OCI-LY7 (cell line): ENCODE measurements at regions not wholly inside any gene's neighbourhood (a gene's known extent, or its start where the extent isn't known, plus 50 kb on each side); places are given as distances from the start of the nearest gene placed in this dataset.

ENCODE experiments used
- EZH2phosphoT487 ChIP-seq: fragments of 200-600 bp; sonication (generic); IDR thresholded peaks from 2 replicates; pipeline ENCODE4 v1.6.1; 2018; ENCODE audit warnings: low read depth, borderline replicate concordance, mild to moderate bottlenecking, mixed run types, antibody characterized with exemption, low read length, moderate library complexity, mixed read lengths
- TF ChIP-seq, protein P1 (sequence below): fragments of 200-600 bp; sonication (generic); conservative IDR thresholded peaks from 2 replicates; pipeline ENCODE4 v1.5.1; 2014; ENCODE audit warnings: mild to moderate bottlenecking, antibody characterized with exemption, low read length, moderate library complexity, mixed read lengths

DNA sequence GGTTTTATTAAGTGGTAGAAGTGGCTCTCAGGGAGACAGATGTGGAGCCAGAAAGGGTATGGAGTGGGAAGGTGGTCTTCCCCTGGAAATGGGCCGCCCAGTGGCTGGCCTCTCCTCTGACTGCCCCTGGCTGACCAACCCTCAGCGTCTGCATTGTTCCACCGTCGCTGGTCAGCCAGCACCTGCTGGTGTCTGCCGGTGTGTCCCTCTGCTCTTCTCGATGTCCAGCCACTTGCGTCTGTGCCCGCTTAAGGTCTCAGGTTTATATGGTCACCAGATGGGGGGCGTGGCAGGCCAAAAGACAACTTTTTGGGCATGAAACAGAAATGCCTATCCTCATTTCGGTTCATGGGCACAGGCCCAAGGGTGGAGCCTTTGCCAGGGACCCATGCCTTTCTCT is 1221.5 kb downstream of the JRKL start:
- TF ChIP-seq, protein P1, sequence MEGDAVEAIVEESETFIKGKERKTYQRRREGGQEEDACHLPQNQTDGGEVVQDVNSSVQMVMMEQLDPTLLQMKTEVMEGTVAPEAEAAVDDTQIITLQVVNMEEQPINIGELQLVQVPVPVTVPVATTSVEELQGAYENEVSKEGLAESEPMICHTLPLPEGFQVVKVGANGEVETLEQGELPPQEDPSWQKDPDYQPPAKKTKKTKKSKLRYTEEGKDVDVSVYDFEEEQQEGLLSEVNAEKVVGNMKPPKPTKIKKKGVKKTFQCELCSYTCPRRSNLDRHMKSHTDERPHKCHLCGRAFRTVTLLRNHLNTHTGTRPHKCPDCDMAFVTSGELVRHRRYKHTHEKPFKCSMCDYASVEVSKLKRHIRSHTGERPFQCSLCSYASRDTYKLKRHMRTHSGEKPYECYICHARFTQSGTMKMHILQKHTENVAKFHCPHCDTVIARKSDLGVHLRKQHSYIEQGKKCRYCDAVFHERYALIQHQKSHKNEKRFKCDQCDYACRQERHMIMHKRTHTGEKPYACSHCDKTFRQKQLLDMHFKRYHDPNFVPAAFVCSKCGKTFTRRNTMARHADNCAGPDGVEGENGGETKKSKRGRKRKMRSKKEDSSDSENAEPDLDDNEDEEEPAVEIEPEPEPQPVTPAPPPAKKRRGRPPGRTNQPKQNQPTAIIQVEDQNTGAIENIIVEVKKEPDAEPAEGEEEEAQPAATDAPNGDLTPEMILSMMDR: no peak
- TF ChIP-seq EZH2phosphoT487: no peak
